Calu3 (cell line): ENCODE measurements at regions not wholly inside any gene's neighbourhood (a gene's known extent, or its start where the extent isn't known, plus 50 kb on each side); places are given as distances from the start of the nearest gene placed in this dataset.

ENCODE experiments used
- BruUV-seq: library from RNA; stranded (reverse); fragments of 400-500 nt; replicated peaks from 2 replicates; lab custom pipeline; 2021; lab: Mats Ljungman, UMichigan
- CTCF ChIA-PET: fragments of 300-600 bp; sonication (Branson Sonifier 250); formaldehyde crosslinking; loops from one replicate; lab custom pipeline; 2022; ENCODE audit warnings: antibody characterized with exemption; lab: Charles Lee
- DNase-seq: peaks from one replicate; pipeline ENCODE4 v3.0.0; 2022
- H3K27ac Mint-ChIP-seq: one replicate; pipeline ENCODE4 v1.8.0; 2022; ENCODE audit warnings: mixed read lengths; ENCODE audit not compliant: unreplicated experiment
- H3K27me3 Mint-ChIP-seq: one replicate; pipeline ENCODE4 v1.8.0; 2022; ENCODE audit warnings: mixed read lengths; ENCODE audit not compliant: unreplicated experiment
- H3K36me3 Mint-ChIP-seq: one replicate; pipeline ENCODE4 v1.8.0; 2022; ENCODE audit warnings: mild to moderate bottlenecking, moderate library complexity, mixed read lengths; ENCODE audit not compliant: insufficient read depth, unreplicated experiment
- H3K4me1 Mint-ChIP-seq: one replicate; pipeline ENCODE4 v1.8.0; 2022; ENCODE audit warnings: mild to moderate bottlenecking, low read depth, mixed read lengths; ENCODE audit not compliant: unreplicated experiment
- H3K4me3 Mint-ChIP-seq: one replicate; pipeline ENCODE4 v1.8.0; 2022; ENCODE audit warnings: mild to moderate bottlenecking, low read depth, moderate library complexity, mixed read lengths; ENCODE audit not compliant: unreplicated experiment
- H3K9me3 Mint-ChIP-seq: one replicate; pipeline ENCODE4 v1.8.0; 2022; ENCODE audit warnings: low read depth, mixed read lengths; ENCODE audit not compliant: unreplicated experiment
- CTCF ChIP-seq: fragments of 200-600 bp; IDR thresholded peaks from one replicate; pipeline ENCODE4 v1.8.0; 2022; ENCODE audit warnings: antibody characterized with exemption; ENCODE audit not compliant: unreplicated experiment
- intact Hi-C: fragments of 100-400 bp; cut with micrococcal nuclease; formaldehyde crosslinking; loops from one replicate; pipeline ENCODE4 v1.10.0; 2022; ENCODE audit not compliant: unreplicated experiment

DNA sequence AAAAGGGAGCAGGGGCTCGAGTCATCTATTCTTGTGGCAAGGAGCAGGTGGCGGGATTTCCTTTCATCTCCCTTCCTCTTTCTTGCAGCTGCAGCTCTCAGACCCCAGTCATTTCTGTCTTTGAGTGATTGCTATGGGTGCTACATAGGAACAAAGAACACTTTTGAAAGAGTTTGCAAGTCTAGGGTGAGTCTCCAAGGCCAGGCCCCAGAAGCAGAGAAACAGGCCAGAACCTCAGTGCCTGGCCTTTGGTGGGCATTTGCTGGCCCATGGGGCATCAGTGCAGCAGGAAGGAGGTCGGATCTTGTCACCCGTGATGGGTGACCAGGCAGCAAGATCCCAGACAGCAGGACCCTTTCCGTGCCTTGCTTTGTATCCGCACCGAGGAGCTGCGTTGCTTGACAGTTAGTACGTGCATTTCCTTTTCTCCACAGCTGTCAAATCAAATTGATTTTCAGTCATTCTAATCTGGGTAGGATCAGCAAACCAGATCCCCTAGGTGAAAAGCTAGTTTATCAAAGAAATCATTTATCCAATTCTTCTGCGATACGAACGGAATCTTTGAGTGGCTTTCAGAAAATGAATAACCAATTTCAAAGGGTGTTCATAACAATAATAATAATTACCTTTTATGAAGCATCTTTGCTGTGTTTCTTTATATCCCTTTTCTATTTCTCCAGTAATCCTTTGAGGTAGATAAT is 244.6 kb upstream of the MAF start:
- Mint-ChIP-seq H3K27ac (no peak overlapping the region), H3K36me3 (no peaks in the 10 kb centered on the region)
- CTCF ChIA-PET = no interaction called here

DNA sequence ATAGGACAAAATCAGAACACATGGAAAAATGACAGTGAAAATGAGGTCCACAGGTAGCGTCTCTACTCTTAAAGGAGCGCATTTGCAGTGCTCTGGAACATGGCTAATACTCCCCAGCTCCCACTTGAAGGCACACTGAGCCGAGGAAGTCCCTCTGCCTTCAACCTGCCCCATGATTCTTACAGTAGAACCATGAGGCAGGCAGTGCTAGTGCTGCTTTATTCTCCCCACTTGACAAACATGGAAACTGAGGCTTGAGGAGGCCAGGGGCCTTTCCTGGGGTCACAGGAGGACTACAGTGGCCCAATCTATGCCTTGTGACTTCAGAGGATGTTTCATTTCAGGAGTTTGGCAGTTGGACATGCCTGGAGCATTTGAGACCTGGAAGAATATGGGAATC is 244.1 kb upstream of the MAF start:
- intact Hi-C loops = no loop called here
- DNase-seq = no peak
- H3K27ac Mint-ChIP-seq = no peak overlapping the region
- no peaks in the 10 kb centered on the region for H3K36me3 Mint-ChIP-seq
- TF ChIP-seq CTCF = no peak
- peaks cover 8% of the 10 kb centered on the region for H3K27me3 Mint-ChIP-seq
- H3K9me3 Mint-ChIP-seq = peaks cover 2% of the 10 kb centered on the region
- no peak overlapping the region for H3K4me3 Mint-ChIP-seq
- CTCF ChIA-PET = no interaction called here
- no TSS peak for BruUV-seq
- no peaks in the 10 kb centered on the region for H3K4me1 Mint-ChIP-seq

More for the DNA sequence above, 244.6 kb upstream of the MAF start:
- Mint-ChIP-seq H3K9me3 (peaks cover 2% of the 10 kb centered on the region), H3K4me1 (no peaks in the 10 kb centered on the region), H3K27me3 (peaks cover 8% of the 10 kb centered on the region), H3K4me3 (no peak overlapping the region)
- no TSS peak for BruUV-seq
- intact Hi-C loops = no loop called here
- TF ChIP-seq CTCF = no peak
- no peak for DNase-seq

GRCh38 chr16:79843631-79844043 is 243.1 kb upstream of the MAF start:
- no TSS peak for BruUV-seq
- CTCF ChIA-PET = no interaction called here
- no peak overlapping the region for H3K4me3 Mint-ChIP-seq
- no peak for DNase-seq
- no peak for TF ChIP-seq CTCF
- H3K27me3 Mint-ChIP-seq = peaks cover 8% of the 10 kb centered on the region
- no peak overlapping the region for H3K27ac Mint-ChIP-seq
- intact Hi-C loops = no loop called here
- H3K36me3 Mint-ChIP-seq = no peaks in the 10 kb centered on the region
- peaks cover 2% of the 10 kb centered on the region for H3K9me3 Mint-ChIP-seq
- no peaks in the 10 kb centered on the region for H3K4me1 Mint-ChIP-seq

GRCh38 chr16:79843145-79843544 is 242.6 kb upstream of the MAF start:
- peaks cover 8% of the 10 kb centered on the region for H3K27me3 Mint-ChIP-seq
- TF ChIP-seq CTCF = no peak
- H3K4me1 Mint-ChIP-seq = no peaks in the 10 kb centered on the region
- no peak overlapping the region for H3K27ac Mint-ChIP-seq
- no peak for DNase-seq
- BruUV-seq = no TSS peak
- CTCF ChIA-PET = no interaction called here
- H3K4me3 Mint-ChIP-seq = no peak overlapping the region
- no peaks in the 10 kb centered on the region for H3K36me3 Mint-ChIP-seq
- intact Hi-C loops = no loop called here
- peaks cover 2% of the 10 kb centered on the region for H3K9me3 Mint-ChIP-seq
